ENCODE measurements at regions not wholly inside any gene's neighbourhood (a gene's known extent, or its start where the extent isn't known, plus 50 kb on each side); places are given as distances from the start of the nearest gene placed in this dataset.

DNA sequence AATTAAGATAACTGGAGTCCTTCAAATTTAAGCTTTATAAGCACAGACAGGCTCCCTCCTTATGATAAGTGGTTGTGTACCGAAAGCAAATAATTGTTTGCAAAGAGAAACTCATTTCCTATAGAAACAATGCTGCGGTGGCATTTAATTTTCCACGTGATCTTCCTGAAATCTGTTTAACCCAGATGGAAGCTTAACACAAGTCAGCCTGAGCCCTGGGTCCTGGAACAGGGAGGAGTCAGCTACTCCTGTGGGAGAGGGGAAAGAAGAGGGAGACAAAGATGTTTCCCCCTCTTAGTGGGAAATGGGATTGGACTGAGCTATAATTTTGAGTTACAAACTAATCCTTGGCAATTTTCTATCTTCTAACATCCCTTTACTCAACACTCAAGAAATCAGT lies 136.5 kb downstream of the ELOVL4 start:
- TF ChIP-seq, protein P1, sequence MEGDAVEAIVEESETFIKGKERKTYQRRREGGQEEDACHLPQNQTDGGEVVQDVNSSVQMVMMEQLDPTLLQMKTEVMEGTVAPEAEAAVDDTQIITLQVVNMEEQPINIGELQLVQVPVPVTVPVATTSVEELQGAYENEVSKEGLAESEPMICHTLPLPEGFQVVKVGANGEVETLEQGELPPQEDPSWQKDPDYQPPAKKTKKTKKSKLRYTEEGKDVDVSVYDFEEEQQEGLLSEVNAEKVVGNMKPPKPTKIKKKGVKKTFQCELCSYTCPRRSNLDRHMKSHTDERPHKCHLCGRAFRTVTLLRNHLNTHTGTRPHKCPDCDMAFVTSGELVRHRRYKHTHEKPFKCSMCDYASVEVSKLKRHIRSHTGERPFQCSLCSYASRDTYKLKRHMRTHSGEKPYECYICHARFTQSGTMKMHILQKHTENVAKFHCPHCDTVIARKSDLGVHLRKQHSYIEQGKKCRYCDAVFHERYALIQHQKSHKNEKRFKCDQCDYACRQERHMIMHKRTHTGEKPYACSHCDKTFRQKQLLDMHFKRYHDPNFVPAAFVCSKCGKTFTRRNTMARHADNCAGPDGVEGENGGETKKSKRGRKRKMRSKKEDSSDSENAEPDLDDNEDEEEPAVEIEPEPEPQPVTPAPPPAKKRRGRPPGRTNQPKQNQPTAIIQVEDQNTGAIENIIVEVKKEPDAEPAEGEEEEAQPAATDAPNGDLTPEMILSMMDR (IDR thresholded peaks at IDR 0.05; ENCODE audit: insufficient read depth, low read depth, low read length), result no peak
- no peak for TF ChIP-seq EZH2 (IDR thresholded peaks at IDR 0.05; ENCODE audit: insufficient read depth, low read length)

Measured in astrocyte (in vitro differentiated cells and primary cell).